Loucy (cell line): ENCODE measurements at regions not wholly inside any gene's neighbourhood (a gene's known extent, or its start where the extent isn't known, plus 50 kb on each side); places are given as distances from the start of the nearest gene placed in this dataset.

Experiments used
- CTCF ChIP-seq: fragments of 200-600 bp; sonication (generic); conservative IDR thresholded peaks from 2 replicates; pipeline ENCODE4 v1.5.1; 2014; ENCODE audit warnings: mild to moderate bottlenecking, antibody characterized with exemption, low read length
- EZH2phosphoT487 ChIP-seq: fragments of 200-600 bp; IDR thresholded peaks from 2 replicates; pipeline ENCODE4 v1.6.1; 2018; ENCODE audit warnings: antibody characterized with exemption, mild to moderate bottlenecking, moderate library complexity, borderline replicate concordance

DNA sequence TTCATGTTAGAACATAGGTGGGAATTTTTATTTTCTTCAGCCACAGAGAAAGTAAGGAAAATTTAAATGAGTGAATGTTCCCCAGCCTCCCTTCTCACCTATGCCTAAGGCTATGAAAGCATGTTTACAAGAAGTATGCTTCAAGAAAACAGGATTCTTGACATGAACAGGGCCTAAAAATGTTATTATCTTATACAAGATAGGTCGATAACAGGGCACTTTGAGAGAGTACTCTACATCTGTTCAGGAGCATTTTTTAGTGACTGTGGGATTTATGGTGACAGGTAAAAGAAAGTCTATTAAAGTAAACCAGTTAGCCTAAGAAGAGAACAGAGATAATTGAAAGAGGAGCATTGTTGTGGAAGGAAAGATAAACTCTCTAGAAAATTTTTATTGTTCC, 222.9 kb upstream of the DAAM1 start:
- TF ChIP-seq CTCF = no peak
- no peak for TF ChIP-seq EZH2phosphoT487
